ENCODE measurements at regions not wholly inside any gene's neighbourhood (a gene's known extent, or its start where the extent isn't known, plus 50 kb on each side); places are given as distances from the start of the nearest gene placed in this dataset.

DNA sequence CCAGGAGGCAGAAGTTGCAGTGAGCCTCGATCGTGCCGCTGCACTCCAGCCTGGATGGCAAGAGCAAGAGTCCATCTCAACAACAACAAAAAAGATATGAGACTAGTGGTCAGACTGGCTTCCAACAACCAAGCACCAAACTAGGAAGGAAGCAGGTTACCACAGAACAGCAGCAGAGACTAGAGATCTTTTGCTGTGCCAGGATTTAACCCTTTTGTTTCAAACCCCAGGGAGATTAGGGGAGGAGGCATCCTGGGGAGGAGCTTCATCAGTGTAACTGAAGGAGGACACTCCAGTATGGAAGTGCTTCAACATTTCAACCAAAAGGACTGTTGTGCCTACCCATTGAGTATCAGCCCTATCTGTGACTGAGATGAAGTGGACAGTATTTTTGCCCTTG lies 240.3 kb downstream of the ZIC1 start:
- TF ChIP-seq, protein P1, sequence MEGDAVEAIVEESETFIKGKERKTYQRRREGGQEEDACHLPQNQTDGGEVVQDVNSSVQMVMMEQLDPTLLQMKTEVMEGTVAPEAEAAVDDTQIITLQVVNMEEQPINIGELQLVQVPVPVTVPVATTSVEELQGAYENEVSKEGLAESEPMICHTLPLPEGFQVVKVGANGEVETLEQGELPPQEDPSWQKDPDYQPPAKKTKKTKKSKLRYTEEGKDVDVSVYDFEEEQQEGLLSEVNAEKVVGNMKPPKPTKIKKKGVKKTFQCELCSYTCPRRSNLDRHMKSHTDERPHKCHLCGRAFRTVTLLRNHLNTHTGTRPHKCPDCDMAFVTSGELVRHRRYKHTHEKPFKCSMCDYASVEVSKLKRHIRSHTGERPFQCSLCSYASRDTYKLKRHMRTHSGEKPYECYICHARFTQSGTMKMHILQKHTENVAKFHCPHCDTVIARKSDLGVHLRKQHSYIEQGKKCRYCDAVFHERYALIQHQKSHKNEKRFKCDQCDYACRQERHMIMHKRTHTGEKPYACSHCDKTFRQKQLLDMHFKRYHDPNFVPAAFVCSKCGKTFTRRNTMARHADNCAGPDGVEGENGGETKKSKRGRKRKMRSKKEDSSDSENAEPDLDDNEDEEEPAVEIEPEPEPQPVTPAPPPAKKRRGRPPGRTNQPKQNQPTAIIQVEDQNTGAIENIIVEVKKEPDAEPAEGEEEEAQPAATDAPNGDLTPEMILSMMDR (IDR thresholded peaks at IDR 0.05; ENCODE audit: low read depth, low read length, poor library complexity, severe bottlenecking) = no peak
- no peak for TF ChIP-seq EZH2phosphoT487 (IDR thresholded peaks at IDR 0.05; ENCODE audit: borderline replicate concordance, low read length)
